Prostate gland (tissue), 2 donors: ENCODE measurements at regions not wholly inside any gene's neighbourhood (a gene's known extent, or its start where the extent isn't known, plus 50 kb on each side); places are given as distances from the start of the nearest gene placed in this dataset.

ENCODE experiments used
- POLR2AphosphoS5 ChIP-seq: sonication (generic); formaldehyde crosslinking; IDR thresholded peaks from one replicate; pipeline ENCODE4 v1.6.1; 2017; ENCODE audit warnings: antibody characterized with exemption
- TF ChIP-seq, protein P1 (sequence below), 4 experiments: fragments of 200-600 bp in 2 of 4; fragments of 450-650 bp in 2 of 4; sonication (generic) in 2 of 4; IDR thresholded peaks; 1 replicate in 3 of 4; 2 replicates in 1 of 4; pipeline ENCODE4 v1.5.1; 2016 to 2019; ENCODE audit warnings: antibody characterized with exemption in 4 of 4, mild to moderate bottlenecking in 2 of 4, moderate library complexity in 2 of 4

DNA sequence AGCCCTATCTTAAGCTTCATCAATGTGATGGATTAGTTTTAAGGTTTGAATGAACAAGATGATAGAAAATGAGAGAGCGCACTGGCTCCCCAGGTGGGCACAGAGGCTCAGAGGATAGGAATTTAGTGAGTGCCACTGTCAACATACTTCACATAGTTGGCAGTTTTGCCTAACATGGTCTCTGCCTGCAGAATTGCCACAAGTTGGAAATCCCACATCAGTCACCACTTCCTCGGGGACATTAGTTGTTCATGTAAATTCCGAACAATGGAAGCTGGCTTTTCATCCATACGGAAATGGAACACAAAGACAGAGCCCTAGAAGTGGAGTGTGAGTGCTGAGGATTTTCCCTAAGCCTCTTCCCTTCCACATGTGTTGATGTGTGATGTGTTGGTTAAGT, 123.9 kb upstream of the PHACTR1 start:
- TF ChIP-seq, protein P1, sequence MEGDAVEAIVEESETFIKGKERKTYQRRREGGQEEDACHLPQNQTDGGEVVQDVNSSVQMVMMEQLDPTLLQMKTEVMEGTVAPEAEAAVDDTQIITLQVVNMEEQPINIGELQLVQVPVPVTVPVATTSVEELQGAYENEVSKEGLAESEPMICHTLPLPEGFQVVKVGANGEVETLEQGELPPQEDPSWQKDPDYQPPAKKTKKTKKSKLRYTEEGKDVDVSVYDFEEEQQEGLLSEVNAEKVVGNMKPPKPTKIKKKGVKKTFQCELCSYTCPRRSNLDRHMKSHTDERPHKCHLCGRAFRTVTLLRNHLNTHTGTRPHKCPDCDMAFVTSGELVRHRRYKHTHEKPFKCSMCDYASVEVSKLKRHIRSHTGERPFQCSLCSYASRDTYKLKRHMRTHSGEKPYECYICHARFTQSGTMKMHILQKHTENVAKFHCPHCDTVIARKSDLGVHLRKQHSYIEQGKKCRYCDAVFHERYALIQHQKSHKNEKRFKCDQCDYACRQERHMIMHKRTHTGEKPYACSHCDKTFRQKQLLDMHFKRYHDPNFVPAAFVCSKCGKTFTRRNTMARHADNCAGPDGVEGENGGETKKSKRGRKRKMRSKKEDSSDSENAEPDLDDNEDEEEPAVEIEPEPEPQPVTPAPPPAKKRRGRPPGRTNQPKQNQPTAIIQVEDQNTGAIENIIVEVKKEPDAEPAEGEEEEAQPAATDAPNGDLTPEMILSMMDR (IDR thresholded peaks at IDR 0.05): no peak
- TF ChIP-seq POLR2AphosphoS5: no peak
